ES-I3 (cell line): ENCODE measurements at regions not wholly inside any gene's neighbourhood (a gene's known extent, or its start where the extent isn't known, plus 50 kb on each side); places are given as distances from the start of the nearest gene placed in this dataset.

ENCODE experiments used
- H3K36me3 ChIP-seq: 2 replicates; pipeline ENCODE4 v1.6.1; 2013; ENCODE audit warnings: mild to moderate bottlenecking, low read length, control low read depth, moderate library complexity; ENCODE audit not compliant: insufficient read depth
- H3K4me1 ChIP-seq: 2 replicates; pipeline ENCODE4 v1.6.1; 2013; ENCODE audit warnings: mild to moderate bottlenecking, control low read depth, low read length; ENCODE audit not compliant: insufficient read depth
- H3K9ac ChIP-seq: 2 replicates; pipeline ENCODE4 v1.6.1; 2013; ENCODE audit warnings: low read depth, mild to moderate bottlenecking, low read length, moderate library complexity
- H3K9me3 ChIP-seq: 2 replicates; pipeline ENCODE4 v1.6.1; 2013; ENCODE audit warnings: mild to moderate bottlenecking, low read length, moderate library complexity; ENCODE audit not compliant: control insufficient read depth, insufficient read depth

DNA sequence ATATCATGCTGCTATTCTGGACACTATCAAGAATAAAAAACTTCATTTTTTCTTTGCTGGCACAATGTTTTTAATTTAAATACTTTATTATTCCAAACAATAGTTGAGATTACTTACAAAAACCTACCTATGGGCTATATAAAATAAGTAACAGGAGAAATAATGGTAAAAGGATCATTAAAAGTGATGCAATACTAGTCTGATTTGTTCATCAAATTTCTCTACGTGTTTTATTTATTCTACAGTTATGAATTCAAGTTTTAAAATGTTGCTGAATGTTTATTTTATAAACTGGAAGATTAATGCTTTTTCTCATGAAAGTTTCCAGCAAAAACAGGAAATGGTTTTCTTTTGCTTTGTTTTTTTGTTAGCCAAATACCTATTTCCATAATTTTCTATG, 662.4 kb upstream of the BRINP3 start:
- H3K9ac ChIP-seq = no peak overlapping the region
- no peaks in the 10 kb centered on the region for H3K36me3 ChIP-seq
- no peaks in the 10 kb centered on the region for H3K4me1 ChIP-seq
- H3K9me3 ChIP-seq = no peaks in the 10 kb centered on the region

DNA sequence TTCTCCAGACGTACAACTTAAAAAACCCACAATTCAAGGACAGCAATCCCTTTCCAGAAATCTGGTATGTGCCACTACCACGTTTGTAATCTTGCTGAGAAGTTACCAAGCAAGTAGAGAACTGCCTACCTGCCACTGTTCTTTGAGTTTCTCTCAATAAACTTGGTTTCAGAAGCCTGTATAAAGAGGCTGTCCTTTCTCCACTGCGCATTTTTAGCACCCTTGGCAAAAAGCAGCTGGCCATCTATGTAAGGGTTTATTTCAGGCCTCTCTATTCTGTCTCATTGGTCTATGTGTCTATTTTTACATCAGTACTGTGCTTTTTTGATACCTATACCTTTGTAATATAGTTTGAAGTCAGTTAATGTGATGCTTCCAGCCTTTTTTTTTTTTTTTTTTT, 665.1 kb upstream of the BRINP3 start:
- Histone ChIP-seq H3K9ac (no peak overlapping the region), H3K4me1 (no peaks in the 10 kb centered on the region), H3K36me3 (no peaks in the 10 kb centered on the region), H3K9me3 (no peaks in the 10 kb centered on the region)

DNA sequence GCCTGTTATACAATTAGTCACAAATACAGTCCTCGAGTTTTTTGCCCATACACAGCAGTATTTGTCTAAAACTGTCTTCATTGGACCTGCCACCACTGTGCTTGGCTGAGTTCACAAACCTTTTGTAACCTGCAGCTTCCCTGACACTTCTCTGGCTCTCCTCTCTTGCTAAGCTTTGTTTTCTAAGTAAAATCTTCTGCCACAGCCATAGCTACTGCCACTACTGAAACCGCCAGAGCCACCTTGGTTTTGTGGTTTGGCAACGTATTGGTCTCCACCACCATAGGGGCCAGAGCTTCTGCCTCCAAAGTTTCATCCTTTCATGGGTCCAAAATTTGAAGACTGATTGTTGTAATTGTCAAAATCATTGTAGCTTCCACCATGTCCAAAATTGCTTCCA, 668.2 kb upstream of the BRINP3 start:
- Histone ChIP-seq H3K9ac (no peak overlapping the region), H3K36me3 (no peaks in the 10 kb centered on the region), H3K9me3 (no peaks in the 10 kb centered on the region), H3K4me1 (no peaks in the 10 kb centered on the region)

DNA sequence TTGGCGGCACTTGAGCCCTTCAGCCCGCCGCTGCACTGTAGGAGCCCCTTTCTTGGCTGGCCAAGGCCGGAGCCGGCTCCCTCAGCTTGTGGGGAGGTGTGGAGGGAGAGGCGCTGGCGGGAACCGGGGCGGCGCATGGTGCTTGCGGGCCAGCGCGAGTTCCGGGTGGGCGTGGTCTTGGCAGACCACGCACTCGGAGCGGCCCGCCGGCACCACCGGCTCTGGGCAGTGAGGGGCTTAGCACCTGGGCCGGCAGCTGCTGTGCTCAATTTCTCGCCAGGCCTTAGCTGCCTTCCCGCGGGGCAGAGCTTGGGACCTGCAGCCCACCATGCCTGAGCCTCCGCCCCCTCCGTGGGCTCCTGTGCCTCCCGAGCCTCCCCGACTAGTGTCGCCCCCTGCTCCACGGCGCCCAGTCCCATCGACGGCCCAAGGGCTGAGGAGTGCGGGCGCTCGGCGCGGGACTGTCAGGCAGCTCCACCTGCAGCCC, 673.7 kb upstream of the BRINP3 start:
- H3K9ac ChIP-seq = no peak overlapping the region
- H3K4me1 ChIP-seq = no peaks in the 10 kb centered on the region
- no peaks in the 10 kb centered on the region for H3K36me3 ChIP-seq
- no peaks in the 10 kb centered on the region for H3K9me3 ChIP-seq

DNA sequence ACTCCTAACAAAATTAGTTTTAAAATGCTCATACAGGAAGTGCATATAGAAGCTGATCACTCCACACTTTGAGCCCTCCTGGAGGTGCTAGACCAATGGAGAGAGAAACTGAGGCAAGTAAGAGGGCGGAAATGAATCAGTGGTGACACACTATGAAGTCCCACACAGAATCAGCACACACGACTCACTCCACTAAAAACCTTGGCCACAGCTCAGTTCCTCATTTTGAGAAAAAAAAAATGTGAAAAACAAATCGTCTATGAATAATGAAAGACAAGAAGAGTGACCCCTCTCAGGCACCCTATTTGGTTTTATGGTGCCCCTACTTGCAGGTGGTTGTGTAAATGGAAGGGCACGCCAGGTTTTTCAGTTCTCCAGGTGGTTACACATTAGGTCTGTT, 675.1 kb upstream of the BRINP3 start:
- no peaks in the 10 kb centered on the region for H3K4me1 ChIP-seq
- no peaks in the 10 kb centered on the region for H3K36me3 ChIP-seq
- H3K9ac ChIP-seq = no peak overlapping the region
- H3K9me3 ChIP-seq = no peaks in the 10 kb centered on the region

DNA sequence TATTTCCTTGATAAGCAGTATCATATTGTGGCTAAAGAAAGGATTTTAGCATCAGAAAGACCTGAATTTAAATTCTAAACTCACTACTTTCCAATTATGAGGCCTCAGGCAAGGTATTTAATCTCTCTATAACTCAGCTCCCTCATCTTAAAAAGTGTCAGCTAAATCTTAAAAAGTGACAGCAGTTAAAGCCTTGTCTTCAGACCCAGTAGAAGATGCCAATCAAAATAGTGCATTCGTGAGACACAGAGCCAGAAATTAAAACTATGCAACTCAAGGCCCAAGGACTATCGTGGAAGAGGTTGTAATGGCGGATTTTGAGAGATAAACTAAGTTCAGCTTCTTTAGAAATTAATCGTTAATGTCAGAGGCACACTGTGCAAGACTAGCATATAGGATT, 677.5 kb upstream of the BRINP3 start:
- Histone ChIP-seq H3K36me3 (no peaks in the 10 kb centered on the region), H3K9ac (no peak overlapping the region), H3K4me1 (no peaks in the 10 kb centered on the region), H3K9me3 (no peaks in the 10 kb centered on the region; the same call in 1 of the 2 replicates)

DNA sequence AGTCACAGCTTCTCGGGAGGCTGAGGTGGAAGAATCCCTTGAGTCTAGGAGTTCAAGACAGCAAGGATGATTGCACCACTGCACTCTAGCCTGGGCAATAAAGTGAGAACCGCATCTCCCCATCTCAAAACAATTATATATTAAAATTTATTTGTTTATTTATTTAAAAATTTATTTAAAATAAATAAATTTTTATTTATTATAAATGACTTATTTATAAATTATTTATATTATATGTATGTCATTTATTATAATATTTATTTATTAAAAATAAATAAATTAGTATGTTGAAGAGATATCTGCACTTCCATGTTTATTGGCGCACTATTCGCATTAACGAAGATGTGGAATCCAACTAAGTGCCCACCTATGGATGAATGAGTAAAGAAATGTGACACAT, 683.2 kb upstream of the BRINP3 start:
- Histone ChIP-seq H3K36me3 (no peaks in the 10 kb centered on the region), H3K9ac (no peak overlapping the region), H3K4me1 (no peaks in the 10 kb centered on the region), H3K9me3 (no peaks in the 10 kb centered on the region; the same call in 1 of the 2 replicates)

DNA sequence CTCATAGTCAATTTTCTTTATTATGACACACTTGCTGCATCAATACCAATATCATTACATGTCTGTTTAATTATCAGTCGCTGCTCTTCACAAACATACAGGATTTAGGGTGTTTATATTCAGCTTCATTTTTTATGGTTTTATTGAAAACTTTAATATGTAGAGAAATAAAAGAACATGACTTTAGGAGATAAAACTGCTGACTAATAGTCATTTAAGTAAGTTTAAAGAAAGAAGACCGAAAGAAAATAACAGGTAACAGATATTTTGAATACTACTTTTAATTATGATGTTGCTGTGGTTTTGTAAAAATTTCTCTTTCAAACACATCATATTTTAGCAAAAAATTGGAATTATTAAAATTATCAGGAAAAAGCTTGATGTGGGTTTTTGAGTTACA, 685.1 kb upstream of the BRINP3 start:
- no peak overlapping the region for H3K9ac ChIP-seq
- H3K9me3 ChIP-seq = no peaks in the 10 kb centered on the region; the same call in 1 of the 2 replicates
- no peaks in the 10 kb centered on the region for H3K4me1 ChIP-seq
- H3K36me3 ChIP-seq = no peaks in the 10 kb centered on the region

DNA sequence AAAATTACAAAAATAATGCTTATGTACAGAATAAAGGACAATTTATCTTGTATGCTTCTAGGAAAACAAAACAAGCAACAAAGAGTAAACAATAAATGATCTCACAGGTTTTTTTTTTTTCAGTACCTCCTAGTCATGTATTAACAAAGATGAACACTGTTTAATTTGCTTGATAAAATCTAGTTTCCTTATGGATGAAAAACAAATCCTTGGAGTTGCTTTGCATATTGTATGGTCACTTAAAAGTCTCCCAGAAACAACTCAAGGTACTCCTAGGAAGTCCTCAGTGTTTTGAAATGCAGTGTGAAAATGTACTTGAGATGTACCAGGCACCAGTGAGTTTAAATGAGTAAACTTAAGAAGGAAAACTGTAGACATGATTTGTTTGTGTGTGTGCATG, 686.0 kb upstream of the BRINP3 start:
- H3K9ac ChIP-seq = no peak overlapping the region
- no peaks in the 10 kb centered on the region for H3K36me3 ChIP-seq
- no peaks in the 10 kb centered on the region for H3K4me1 ChIP-seq
- H3K9me3 ChIP-seq = no peaks in the 10 kb centered on the region

DNA sequence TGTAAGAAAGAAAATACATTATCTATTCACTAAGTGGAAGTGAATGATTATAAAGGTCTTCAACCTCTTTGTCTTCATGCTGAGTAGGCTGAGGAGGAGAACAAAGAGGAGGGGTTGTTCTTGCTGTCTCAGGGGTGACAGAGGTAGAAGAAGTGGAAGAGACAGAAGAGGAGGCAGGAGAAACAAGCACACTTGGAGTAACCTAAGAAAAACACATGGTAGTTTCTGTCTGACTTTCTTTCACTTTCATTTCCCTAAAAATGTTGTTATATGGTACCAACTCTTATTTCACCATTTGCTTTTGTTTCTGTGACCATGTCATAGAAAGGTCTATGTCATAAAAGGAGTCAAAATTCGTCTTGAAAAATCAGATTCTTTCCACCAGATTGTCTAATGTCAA, 696.6 kb upstream of the BRINP3 start:
- 0 out of 2 replicates have a peak overlapping the region, but pooled peaks have one; percentile 2 for H3K9ac ChIP-seq
- H3K9me3 ChIP-seq = no peaks in the 10 kb centered on the region
- H3K4me1 ChIP-seq = peaks cover 8% of the 10 kb centered on the region; the same call in 1 of the 2 replicates
- H3K36me3 ChIP-seq = no peaks in the 10 kb centered on the region

DNA sequence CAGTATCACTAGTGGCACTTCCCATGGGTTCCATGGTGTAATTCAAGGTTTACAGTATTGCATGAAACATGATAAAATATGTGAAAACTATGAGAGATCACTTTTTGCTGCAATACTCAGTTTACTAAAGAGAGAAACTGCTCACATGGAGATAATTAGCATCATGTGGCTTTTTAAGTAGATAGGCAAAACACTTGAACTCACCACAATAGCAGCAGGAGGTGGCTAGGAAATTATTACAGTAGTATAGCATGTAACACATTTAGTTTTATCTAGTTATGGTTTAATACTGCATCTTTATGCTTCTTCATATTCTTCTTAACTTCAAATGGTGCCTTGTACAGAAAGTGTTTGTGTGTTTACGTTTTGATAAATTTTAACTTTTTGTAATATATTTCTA, 698.5 kb upstream of the BRINP3 start:
- no peaks in the 10 kb centered on the region for H3K9me3 ChIP-seq
- peaks cover 8% of the 10 kb centered on the region; the same call in 1 of the 2 replicates for H3K4me1 ChIP-seq
- H3K36me3 ChIP-seq = no peaks in the 10 kb centered on the region
- no peak overlapping the region for H3K9ac ChIP-seq

DNA sequence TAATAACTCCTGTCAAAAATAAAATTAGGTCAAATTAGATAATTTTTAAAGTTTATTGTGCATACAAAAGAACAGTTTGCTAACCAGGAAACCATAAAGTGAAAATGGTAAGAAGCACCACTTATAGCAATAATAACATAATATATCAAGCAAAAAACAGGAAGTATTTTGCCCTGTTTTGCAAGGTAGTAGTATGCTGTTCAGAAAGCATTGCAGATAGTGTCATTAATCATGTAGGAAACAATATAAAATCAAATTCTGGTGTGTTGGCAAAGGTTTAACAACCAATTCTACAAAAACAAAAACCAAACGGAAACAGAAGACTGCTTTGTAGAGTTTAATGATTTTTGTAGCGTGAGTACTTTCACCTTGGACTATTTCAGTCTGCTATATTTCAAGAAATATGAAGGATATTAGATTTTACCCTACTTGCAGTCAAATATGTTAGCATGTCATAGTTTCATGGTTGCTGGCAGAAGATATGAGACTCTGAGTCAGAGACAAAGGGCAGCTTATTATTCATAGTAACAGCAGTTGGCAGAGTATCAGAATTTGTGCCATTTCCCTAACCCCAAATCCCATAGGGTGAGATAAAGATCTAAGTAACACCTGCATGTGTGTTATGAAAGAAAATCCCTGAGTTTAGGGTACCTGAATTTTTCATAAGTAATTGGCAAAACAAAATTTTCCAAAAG, 729.0 kb upstream of the BRINP3 start:
- H3K36me3 ChIP-seq = no peaks in the 10 kb centered on the region
- H3K9ac ChIP-seq = no peak overlapping the region
- no peaks in the 10 kb centered on the region for H3K9me3 ChIP-seq
- no peaks in the 10 kb centered on the region for H3K4me1 ChIP-seq

DNA sequence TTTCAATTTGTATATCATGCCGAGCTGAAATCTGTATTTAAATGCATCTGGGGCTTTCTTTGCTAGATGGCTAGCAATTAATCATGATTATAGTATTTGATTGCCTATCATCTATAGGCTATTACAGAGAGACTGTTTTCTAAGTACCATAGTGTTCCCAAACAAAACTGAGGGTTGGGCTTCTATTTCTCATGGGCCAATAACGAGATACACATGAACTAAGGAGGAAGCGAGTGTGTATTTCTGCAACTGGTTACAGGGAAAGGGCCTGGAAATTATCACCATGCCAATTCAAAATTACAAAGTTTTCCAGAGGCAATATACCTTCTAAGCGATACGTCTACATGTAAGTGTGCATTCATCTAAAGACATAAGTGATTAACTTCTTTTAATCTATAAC, 744.5 kb upstream of the BRINP3 start:
- Histone ChIP-seq H3K9ac (no peak overlapping the region), H3K36me3 (no peaks in the 10 kb centered on the region), H3K4me1 (no peaks in the 10 kb centered on the region), H3K9me3 (no peaks in the 10 kb centered on the region; the same call in 1 of the 2 replicates)

DNA sequence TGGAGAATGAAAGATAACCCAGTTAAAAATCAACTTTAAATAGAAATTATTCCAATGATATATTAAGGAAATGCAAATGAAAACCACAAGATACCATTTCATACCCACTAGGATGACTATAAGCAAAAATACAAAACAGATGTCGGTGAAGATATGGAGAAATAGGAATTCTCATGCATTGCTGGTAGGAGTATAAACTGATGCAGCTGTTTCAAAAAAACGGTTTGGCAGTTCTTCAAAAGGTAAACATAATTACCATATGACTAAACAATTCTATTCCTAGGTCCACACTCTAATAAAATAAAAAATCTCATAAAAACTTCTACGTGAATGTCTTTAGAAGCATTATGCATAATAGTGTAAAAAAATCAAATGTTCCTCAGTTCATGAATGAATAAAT, 763.3 kb upstream of the BRINP3 start:
- H3K9me3 ChIP-seq = no peaks in the 10 kb centered on the region
- no peaks in the 10 kb centered on the region for H3K36me3 ChIP-seq
- no peak overlapping the region for H3K9ac ChIP-seq
- H3K4me1 ChIP-seq = no peaks in the 10 kb centered on the region

DNA sequence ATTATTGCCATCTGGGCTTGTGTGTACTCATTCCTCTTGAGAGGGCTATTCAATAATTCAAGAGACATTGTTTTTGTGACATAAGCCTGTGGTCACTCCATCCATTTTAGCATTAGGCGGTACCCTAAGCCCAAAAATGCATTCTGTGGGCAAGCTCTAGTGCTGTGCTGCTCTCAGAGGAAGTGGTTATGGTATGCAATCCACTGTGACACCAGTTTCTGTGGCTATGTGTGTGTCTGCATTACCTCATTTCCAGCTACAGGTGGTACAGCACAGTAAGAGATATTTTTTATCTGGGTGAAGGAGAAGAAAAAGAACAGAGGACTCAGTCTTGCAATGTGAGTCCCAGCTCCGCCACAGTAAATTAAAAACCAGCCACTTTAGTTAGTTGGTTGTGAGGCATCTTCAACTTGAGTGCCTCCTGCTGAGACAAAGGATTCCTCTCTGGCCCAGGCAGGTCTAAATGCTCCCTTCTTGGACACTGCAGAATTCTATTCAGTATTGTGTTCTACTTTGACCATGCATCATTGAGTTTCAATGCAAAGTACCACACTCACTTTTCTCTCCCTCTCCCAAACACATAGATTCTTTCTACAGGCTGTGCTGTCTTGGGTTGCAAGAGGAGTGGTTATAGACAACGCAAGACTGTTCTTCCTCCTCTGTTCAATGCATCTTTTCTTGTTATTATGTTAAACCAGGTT, 777.8 kb upstream of the BRINP3 start:
- Histone ChIP-seq H3K4me1 (no peaks in the 10 kb centered on the region), H3K36me3 (no peaks in the 10 kb centered on the region), H3K9me3 (no peaks in the 10 kb centered on the region), H3K9ac (no peak overlapping the region)
